BE2C (cell line): ENCODE measurements at regions not wholly inside any gene's neighbourhood (a gene's known extent, or its start where the extent isn't known, plus 50 kb on each side); places are given as distances from the start of the nearest gene placed in this dataset.
"Not testable (repeated sequence)": the region's sequence is repeated elsewhere in the genome, so short reads cannot be mapped to it uniquely, and the experiment has no call there.

Experiments
- DNase-seq: peaks from one replicate; pipeline ENCODE4 v3.0.0-alpha.2; 2020
- H3K27me3 ChIP-seq: fragments of 250-450 bp; sonication (Bioruptor Pico); 2 replicates; pipeline ENCODE4 v1.5.1; 2020; ENCODE audit warnings: mild to moderate bottlenecking
- H3K36me3 ChIP-seq: fragments of 250-450 bp; sonication (Bioruptor Pico); 2 replicates; pipeline ENCODE4 v1.5.1; 2020; ENCODE audit warnings: mild to moderate bottlenecking
- H3K4me1 ChIP-seq: fragments of 250-450 bp; sonication (Bioruptor Pico); 2 replicates; pipeline ENCODE4 v1.5.1; 2020
- H3K4me3 ChIP-seq: 2 replicates; pipeline ENCODE4 v1.5.1; 2011; ENCODE audit warnings: low read depth, low read length
- H3K9me3 ChIP-seq: fragments of 250-450 bp; sonication (Bioruptor Pico); 2 replicates; pipeline ENCODE4 v1.5.1; 2020
- TF ChIP-seq, protein P1 (sequence below): IDR thresholded peaks from 2 replicates; pipeline ENCODE4 v1.5.1; 2012; ENCODE audit warnings: mild to moderate bottlenecking, low read depth, low read length

DNA sequence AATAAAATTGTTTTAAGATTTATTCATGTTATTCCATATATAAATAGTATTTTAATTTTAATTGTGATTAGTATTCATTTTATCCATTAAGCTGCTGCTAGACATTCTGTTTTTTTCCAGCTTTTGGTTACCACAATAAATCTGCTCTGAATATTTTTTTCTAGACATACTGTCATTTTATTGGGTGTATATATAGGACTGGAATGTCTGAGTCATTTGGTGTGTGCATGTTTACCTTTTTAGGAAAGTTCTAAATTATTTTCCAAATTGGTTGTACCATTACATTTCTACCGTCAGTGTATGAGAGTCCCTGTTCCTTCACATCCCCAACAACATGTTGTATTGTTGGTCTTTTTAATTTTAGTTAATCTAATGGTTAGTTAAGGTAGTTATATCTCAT, 1138.1 kb downstream of the REEP3 start:
- H3K27me3 ChIP-seq, result no peaks in the 10 kb centered on the region
- TF ChIP-seq, protein P1, sequence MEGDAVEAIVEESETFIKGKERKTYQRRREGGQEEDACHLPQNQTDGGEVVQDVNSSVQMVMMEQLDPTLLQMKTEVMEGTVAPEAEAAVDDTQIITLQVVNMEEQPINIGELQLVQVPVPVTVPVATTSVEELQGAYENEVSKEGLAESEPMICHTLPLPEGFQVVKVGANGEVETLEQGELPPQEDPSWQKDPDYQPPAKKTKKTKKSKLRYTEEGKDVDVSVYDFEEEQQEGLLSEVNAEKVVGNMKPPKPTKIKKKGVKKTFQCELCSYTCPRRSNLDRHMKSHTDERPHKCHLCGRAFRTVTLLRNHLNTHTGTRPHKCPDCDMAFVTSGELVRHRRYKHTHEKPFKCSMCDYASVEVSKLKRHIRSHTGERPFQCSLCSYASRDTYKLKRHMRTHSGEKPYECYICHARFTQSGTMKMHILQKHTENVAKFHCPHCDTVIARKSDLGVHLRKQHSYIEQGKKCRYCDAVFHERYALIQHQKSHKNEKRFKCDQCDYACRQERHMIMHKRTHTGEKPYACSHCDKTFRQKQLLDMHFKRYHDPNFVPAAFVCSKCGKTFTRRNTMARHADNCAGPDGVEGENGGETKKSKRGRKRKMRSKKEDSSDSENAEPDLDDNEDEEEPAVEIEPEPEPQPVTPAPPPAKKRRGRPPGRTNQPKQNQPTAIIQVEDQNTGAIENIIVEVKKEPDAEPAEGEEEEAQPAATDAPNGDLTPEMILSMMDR, result no peak
- H3K4me1 ChIP-seq, result no peaks in the 10 kb centered on the region
- no peaks in the 10 kb centered on the region for H3K9me3 ChIP-seq
- no peak overlapping the region for H3K4me3 ChIP-seq
- no peak for DNase-seq
- H3K36me3 ChIP-seq, result no peaks in the 10 kb centered on the region

DNA sequence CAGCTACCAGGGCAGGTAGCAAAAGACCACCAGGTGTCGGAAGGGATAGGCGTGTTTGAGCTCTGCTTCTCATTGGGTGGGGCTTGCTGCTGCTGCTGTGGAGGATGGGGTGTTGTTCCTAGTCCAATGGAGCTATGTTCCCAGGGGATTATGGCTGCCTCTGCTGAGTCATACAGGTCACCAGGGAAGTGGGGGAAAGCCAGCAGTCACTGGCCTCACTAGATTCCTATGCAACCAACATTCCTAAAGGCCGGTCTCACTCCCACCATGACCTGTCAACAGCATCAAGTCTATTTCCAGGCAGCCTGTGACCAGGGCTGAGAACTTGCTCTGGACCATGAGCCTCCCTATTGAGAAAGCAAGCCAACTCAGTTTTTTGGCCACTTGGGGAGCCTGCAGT, 1160.8 kb downstream of the REEP3 start:
- no peaks in the 10 kb centered on the region for H3K36me3 ChIP-seq
- H3K4me1 ChIP-seq, result no peaks in the 10 kb centered on the region
- no peaks in the 10 kb centered on the region for H3K27me3 ChIP-seq
- H3K9me3 ChIP-seq, result no peaks in the 10 kb centered on the region
- no peak overlapping the region for H3K4me3 ChIP-seq
- DNase-seq, result no peak
- TF ChIP-seq, protein P1, result no peak

DNA sequence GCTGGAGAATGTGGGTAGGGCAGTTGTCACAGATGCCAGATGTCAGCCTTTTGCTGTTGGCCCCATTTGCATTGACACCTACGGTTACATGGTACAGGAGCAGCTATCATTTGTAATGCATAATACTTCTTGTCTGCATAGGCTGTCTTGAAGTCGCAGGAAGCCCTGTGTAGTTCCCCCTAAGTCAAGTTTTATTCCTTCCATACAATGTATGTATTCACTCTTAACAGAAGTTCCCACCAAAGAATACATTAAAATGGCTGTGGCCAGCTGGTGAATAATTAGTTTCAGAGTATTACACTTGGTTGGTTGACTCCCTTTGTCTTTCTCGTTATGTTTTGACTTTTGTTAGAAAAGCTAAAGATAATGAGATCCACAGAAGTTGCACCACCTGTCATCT, 1169.0 kb downstream of the REEP3 start:
- Histone ChIP-seq H3K4me3 (no peak overlapping the region), H3K36me3 (no peaks in the 10 kb centered on the region), H3K9me3 (no peaks in the 10 kb centered on the region), H3K4me1 (no peaks in the 10 kb centered on the region), H3K27me3 (no peaks in the 10 kb centered on the region)
- no peak for DNase-seq
- TF ChIP-seq, protein P1, result no peak

DNA sequence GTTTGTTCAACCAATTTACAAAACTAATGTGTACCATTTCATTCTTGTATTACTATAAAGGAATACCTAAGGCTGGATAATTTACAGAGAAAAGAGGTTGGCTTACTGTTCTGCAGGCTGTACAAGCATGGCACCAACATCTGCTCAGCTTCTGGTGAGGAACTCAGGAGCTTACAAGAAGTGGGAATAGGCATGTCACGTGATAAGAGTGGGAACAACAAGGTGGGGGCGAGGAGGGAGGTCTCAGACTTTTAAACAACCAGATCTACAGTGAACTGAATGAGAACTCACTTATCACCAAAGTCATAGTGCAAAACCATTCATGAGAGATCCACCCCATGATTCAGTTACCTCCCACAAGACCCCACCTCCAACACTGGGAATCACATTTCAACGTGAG, 1178.0 kb downstream of the REEP3 start:
- Histone ChIP-seq H3K27me3 (no peaks in the 10 kb centered on the region), H3K9me3 (no peaks in the 10 kb centered on the region; the same call in 1 of the 2 replicates), H3K36me3 (no peaks in the 10 kb centered on the region), H3K4me3 (no peak overlapping the region), H3K4me1 (no peaks in the 10 kb centered on the region)
- TF ChIP-seq, protein P1, result no peak
- no peak for DNase-seq

DNA sequence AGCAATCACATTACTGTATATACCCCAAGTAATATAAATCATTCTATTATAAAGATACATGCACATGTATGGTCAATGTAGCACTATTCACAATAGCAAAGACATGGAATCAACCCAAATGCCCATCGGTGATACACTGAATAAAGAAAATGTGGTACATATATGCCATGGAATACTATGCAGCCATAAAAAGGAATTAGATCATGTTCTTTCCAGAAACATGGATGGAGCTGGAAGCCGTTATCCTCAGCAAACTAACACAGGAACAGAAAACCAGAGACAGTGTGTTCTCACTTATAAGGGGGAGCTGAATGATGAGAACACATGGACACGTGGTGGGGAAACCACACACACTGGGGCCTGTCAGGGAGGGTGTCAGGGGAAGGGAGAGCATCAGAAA, 1180.9 kb downstream of the REEP3 start:
- not testable (repeated sequence) for DNase-seq, H3K4me3 ChIP-seq, H3K4me1 ChIP-seq, H3K9me3 ChIP-seq, H3K27me3 ChIP-seq, H3K36me3 ChIP-seq

DNA sequence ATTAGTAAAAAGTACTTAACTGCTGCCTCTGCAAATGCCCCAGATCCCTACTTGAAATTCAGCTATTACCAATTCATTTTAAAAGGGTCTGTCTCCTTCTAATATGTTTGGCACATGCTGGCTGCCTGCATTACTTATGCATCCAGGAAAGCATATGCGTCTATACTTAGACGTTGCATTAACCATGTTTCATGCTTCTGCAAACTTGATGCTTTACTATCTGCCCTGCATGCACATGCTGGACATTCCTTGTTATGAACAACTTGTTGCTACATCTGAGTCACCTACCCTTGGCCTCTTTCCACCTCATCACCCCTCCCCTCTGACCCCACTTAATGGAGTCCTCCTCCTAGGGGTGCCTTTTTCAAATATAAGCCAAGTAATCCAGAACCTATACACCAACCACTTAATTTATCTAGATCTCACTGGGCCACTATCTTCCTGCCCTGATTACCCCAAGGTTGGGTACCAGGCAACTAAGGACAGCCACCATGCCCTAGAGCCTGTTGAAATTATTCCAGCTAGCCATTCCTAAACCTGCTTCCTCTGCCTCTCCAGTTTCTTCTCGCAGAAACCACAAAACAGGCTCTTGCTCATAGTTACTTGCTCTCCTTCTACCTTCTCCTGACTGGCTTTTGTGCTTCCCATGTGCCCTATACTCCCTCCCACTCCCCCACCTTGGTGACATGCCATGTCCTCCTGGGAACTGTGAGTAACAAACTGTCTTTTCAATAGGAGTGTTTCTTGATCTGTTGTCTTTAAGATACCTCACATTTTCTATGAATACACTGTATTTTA, 1187.9 kb downstream of the REEP3 start:
- Histone ChIP-seq H3K9me3 (no peaks in the 10 kb centered on the region), H3K27me3 (no peaks in the 10 kb centered on the region), H3K36me3 (no peaks in the 10 kb centered on the region), H3K4me1 (no peaks in the 10 kb centered on the region), H3K4me3 (no peak overlapping the region)
- DNase-seq, result no peak
- TF ChIP-seq, protein P1, result no peak
